ENCODE measurements at regions not wholly inside any gene's neighbourhood (a gene's known extent, or its start where the extent isn't known, plus 50 kb on each side); places are given as distances from the start of the nearest gene placed in this dataset.

DNA sequence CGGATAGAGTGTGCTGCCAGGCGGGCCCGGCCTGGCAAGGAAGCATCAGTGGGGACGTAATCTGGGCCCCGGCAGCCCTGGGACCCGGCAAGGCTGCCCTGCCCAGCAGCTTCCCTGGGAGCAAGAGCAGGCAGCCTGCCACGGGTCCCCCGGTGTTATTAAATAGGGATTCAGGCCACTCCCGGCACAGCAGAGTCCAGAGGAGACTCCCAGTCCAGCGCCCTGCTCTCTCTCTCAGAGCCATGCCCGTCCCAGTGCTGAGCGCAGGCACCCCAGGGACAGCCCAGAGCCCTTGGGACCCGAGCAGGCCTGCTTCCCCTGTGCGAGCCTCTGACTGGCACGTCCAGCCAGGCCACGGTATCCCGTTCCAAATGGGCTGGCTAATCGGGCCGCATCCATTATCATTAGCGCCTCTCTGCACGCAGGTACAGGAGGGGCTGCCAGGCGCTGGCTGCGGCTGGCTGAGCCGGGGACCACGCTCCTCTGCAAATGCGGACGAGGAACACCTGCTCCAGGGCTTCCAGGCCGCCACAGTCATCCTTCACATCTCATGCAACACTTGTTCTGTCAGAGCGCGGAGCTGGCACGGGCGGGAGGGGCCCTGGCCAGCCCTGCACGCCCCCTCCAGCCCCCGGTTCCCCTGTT is 344.2 kb upstream of the MKI67 start:
- no peaks in the 10 kb centered on the region for H3K9me2 ChIP-seq
- no peaks in the 10 kb centered on the region for H3K36me3 ChIP-seq (replicated peaks in 1 of 2; ENCODE audit: control insufficient read depth in 1 of 2, insufficient read depth in 2 of 2, low read length in 1 of 2)
- H3K9me3 ChIP-seq: no peaks in the 10 kb centered on the region
- H3K27ac ChIP-seq (ENCODE audit: low read depth in 2 of 2, low read length in 1 of 2): no peak overlapping the region
- WGBS (ENCODE audit: low lambda C conversion rate): 40% methylated on average over 9 of the region's 34 CpGs
- no peak for TF ChIP-seq MEF2A (IDR thresholded peaks at IDR 0.05; ENCODE audit: borderline replicate concordance, low read depth)
- TF ChIP-seq, protein P1, sequence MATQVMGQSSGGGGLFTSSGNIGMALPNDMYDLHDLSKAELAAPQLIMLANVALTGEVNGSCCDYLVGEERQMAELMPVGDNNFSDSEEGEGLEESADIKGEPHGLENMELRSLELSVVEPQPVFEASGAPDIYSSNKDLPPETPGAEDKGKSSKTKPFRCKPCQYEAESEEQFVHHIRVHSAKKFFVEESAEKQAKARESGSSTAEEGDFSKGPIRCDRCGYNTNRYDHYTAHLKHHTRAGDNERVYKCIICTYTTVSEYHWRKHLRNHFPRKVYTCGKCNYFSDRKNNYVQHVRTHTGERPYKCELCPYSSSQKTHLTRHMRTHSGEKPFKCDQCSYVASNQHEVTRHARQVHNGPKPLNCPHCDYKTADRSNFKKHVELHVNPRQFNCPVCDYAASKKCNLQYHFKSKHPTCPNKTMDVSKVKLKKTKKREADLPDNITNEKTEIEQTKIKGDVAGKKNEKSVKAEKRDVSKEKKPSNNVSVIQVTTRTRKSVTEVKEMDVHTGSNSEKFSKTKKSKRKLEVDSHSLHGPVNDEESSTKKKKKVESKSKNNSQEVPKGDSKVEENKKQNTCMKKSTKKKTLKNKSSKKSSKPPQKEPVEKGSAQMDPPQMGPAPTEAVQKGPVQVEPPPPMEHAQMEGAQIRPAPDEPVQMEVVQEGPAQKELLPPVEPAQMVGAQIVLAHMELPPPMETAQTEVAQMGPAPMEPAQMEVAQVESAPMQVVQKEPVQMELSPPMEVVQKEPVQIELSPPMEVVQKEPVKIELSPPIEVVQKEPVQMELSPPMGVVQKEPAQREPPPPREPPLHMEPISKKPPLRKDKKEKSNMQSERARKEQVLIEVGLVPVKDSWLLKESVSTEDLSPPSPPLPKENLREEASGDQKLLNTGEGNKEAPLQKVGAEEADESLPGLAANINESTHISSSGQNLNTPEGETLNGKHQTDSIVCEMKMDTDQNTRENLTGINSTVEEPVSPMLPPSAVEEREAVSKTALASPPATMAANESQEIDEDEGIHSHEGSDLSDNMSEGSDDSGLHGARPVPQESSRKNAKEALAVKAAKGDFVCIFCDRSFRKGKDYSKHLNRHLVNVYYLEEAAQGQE (IDR thresholded peaks at IDR 0.05; ENCODE audit: low read depth, low read length): no peak
- TF ChIP-seq RCOR1 (IDR thresholded peaks at IDR 0.05; ENCODE audit: low read length): no peak
- TF ChIP-seq GATA2 (CRISPR knock-in tag; IDR thresholded peaks at IDR 0.05): no peak
- no peak for TF ChIP-seq TAF1 (IDR thresholded peaks at IDR 0.05; ENCODE audit: borderline replicate concordance, low read depth, low read length)
- no peak for TF ChIP-seq EZH2phosphoT487 (IDR thresholded peaks at IDR 0.05; ENCODE audit: borderline replicate concordance, low read depth)
- TF ChIP-seq CTCF (IDR thresholded peaks at IDR 0.05): no peak
- H3K4me2 ChIP-seq: no peak overlapping the region
- no peaks in the 10 kb centered on the region for H3K79me2 ChIP-seq (ENCODE audit: insufficient read depth)
- H2AFZ ChIP-seq (ENCODE audit: low read depth): no peak overlapping the region
- H4K20me1 ChIP-seq (ENCODE audit: insufficient read depth): no peaks in the 10 kb centered on the region
- H3K4me1 ChIP-seq (ENCODE audit: control insufficient read depth in 1 of 2, insufficient read depth in 2 of 2, low read depth in 1 of 2, low read length in 1 of 2): no peaks in the 10 kb centered on the region
- DNase-seq: no peak
- H3K4me3 ChIP-seq (ENCODE audit: low read depth in 2 of 2, low read length in 1 of 2): no peak overlapping the region
- ChIA-PET CTCF (no interaction called here), POLR2A (no interaction called here)
- no peaks in the 10 kb centered on the region for H3F3A ChIP-seq (replicated peaks; ENCODE audit: insufficient read depth)
- H3K9ac ChIP-seq: no peak overlapping the region
- H3K27me3 ChIP-seq (ENCODE audit: insufficient read depth): no peaks in the 10 kb centered on the region

DNA sequence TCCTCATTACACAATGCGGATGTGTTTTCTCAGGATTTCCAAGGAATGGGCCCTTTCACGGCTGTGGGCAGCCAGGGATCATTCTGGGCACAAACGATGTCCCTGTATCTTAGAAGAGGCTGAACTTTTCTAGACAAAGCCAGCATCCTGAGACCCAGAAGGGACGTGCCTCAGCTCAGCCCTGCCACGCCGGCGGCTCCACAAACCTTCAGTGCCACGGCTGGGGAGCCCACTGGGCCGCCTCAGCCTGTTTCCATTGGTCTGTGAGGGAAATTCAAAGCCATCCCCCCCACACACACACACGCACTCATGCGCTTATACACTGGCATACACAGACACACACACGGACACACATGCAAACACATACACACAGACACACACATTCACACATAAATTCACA is 344.9 kb upstream of the MKI67 start:
- H3K27ac ChIP-seq (ENCODE audit: low read depth in 2 of 2, low read length in 1 of 2): no peak overlapping the region
- DNase-seq: no peak
- no peaks in the 10 kb centered on the region for H3K9me3 ChIP-seq

More for the DNA sequence above, 344.9 kb upstream of the MKI67 start:
- H3K79me2 ChIP-seq (ENCODE audit: insufficient read depth): no peaks in the 10 kb centered on the region
- H3K9ac ChIP-seq: no peak overlapping the region
- no peaks in the 10 kb centered on the region for H3F3A ChIP-seq (replicated peaks; ENCODE audit: insufficient read depth)
- H2AFZ ChIP-seq (ENCODE audit: low read depth): no peak overlapping the region
- ChIA-PET POLR2A (no interaction called here), CTCF (no interaction called here)
- no peaks in the 10 kb centered on the region for H3K9me2 ChIP-seq
- no peaks in the 10 kb centered on the region for H4K20me1 ChIP-seq (ENCODE audit: insufficient read depth)
- H3K27me3 ChIP-seq (ENCODE audit: insufficient read depth): no peaks in the 10 kb centered on the region
- H3K36me3 ChIP-seq (replicated peaks in 1 of 2; ENCODE audit: control insufficient read depth in 1 of 2, insufficient read depth in 2 of 2, low read length in 1 of 2): no peaks in the 10 kb centered on the region
- TF ChIP-seq NRF1 (IDR thresholded peaks at IDR 0.05; ENCODE audit: low read depth, low read length): no peak
- TF ChIP-seq EZH2phosphoT487 (IDR thresholded peaks at IDR 0.05; ENCODE audit: borderline replicate concordance, low read depth): no peak
- no peak for TF ChIP-seq SMC3 (IDR thresholded peaks at IDR 0.05; ENCODE audit: low read depth, low read length)
- no peak for TF ChIP-seq RXRA (IDR thresholded peaks at IDR 0.05; ENCODE audit: borderline replicate concordance, low read depth)
- TF ChIP-seq MXI1 (IDR thresholded peaks at IDR 0.05; ENCODE audit: low read depth, low read length): no peak
- TF ChIP-seq SIN3A (IDR thresholded peaks at IDR 0.05; ENCODE audit: borderline replicate concordance, low read depth, low read length): no peak
- no peak for TF ChIP-seq JUND (IDR thresholded peaks at IDR 0.05)
- TF ChIP-seq POLR2AphosphoS5 (IDR thresholded peaks at IDR 0.05; ENCODE audit: low read depth, low read length): no peak
- no peak for TF ChIP-seq CTCF (IDR thresholded peaks at IDR 0.05)
- H3K4me3 ChIP-seq (ENCODE audit: low read depth in 2 of 2, low read length in 1 of 2): no peak overlapping the region
- whole genome bisulfite sequencing (ENCODE audit: low lambda C conversion rate): 51% methylated on average over 9 of the region's 12 CpGs
- no peaks in the 10 kb centered on the region; a peak in 1 of 4 replicates for H3K4me1 ChIP-seq (ENCODE audit: control insufficient read depth in 1 of 2, insufficient read depth in 2 of 2, low read depth in 1 of 2, low read length in 1 of 2)
- H3K4me2 ChIP-seq: no peak overlapping the region
